Glutamatergic neuron (in vitro differentiated cells): ENCODE measurements at regions not wholly inside any gene's neighbourhood (a gene's known extent, or its start where the extent isn't known, plus 50 kb on each side); places are given as distances from the start of the nearest gene placed in this dataset.

Experiments used
- DNase-seq: peaks from one replicate; pipeline ENCODE4 v3.0.0; 2022
- H3K27ac Mint-ChIP-seq: one replicate; pipeline ENCODE4 v1.8.0; 2020; ENCODE audit warnings: mild to moderate bottlenecking, mixed read lengths, inconsistent platforms; ENCODE audit not compliant: unreplicated experiment
- H3K27me3 Mint-ChIP-seq: one replicate; pipeline ENCODE4 v1.8.0; 2020; ENCODE audit warnings: mild to moderate bottlenecking, moderate library complexity, mixed read lengths, inconsistent platforms; ENCODE audit not compliant: unreplicated experiment
- H3K36me3 Mint-ChIP-seq: one replicate; pipeline ENCODE4 v1.8.0; 2020; ENCODE audit warnings: mild to moderate bottlenecking, mixed read lengths, inconsistent platforms; ENCODE audit not compliant: unreplicated experiment
- H3K4me1 Mint-ChIP-seq: one replicate; pipeline ENCODE4 v1.8.0; 2020; ENCODE audit warnings: mild to moderate bottlenecking, low read depth, mixed read lengths, inconsistent platforms; ENCODE audit not compliant: unreplicated experiment
- H3K4me3 Mint-ChIP-seq: one replicate; pipeline ENCODE4 v1.8.0; 2020; ENCODE audit warnings: mild to moderate bottlenecking, mixed read lengths, inconsistent platforms; ENCODE audit not compliant: unreplicated experiment
- H3K9me3 Mint-ChIP-seq: one replicate; pipeline ENCODE4 v1.8.0; 2020; ENCODE audit warnings: mild to moderate bottlenecking, moderate library complexity, mixed read lengths, inconsistent platforms; ENCODE audit not compliant: unreplicated experiment
- TF ChIP-seq, protein P1 (sequence below): fragments of 200-600 bp; sonication (generic); IDR thresholded peaks from one replicate; pipeline ENCODE4 v1.5.0; 2021; ENCODE audit not compliant: partially characterized antibody, unreplicated experiment

GRCh38 chr15:59953392-59953883 is 50.7 kb upstream of the FOXB1 start:
- H3K27ac Mint-ChIP-seq, result no peak overlapping the region
- H3K9me3 Mint-ChIP-seq, result no peaks in the 10 kb centered on the region
- no peaks in the 10 kb centered on the region for H3K4me1 Mint-ChIP-seq
- TF ChIP-seq, protein P1, sequence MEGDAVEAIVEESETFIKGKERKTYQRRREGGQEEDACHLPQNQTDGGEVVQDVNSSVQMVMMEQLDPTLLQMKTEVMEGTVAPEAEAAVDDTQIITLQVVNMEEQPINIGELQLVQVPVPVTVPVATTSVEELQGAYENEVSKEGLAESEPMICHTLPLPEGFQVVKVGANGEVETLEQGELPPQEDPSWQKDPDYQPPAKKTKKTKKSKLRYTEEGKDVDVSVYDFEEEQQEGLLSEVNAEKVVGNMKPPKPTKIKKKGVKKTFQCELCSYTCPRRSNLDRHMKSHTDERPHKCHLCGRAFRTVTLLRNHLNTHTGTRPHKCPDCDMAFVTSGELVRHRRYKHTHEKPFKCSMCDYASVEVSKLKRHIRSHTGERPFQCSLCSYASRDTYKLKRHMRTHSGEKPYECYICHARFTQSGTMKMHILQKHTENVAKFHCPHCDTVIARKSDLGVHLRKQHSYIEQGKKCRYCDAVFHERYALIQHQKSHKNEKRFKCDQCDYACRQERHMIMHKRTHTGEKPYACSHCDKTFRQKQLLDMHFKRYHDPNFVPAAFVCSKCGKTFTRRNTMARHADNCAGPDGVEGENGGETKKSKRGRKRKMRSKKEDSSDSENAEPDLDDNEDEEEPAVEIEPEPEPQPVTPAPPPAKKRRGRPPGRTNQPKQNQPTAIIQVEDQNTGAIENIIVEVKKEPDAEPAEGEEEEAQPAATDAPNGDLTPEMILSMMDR, result no peak
- peaks cover 3% of the 10 kb centered on the region for H3K27me3 Mint-ChIP-seq
- no peak for DNase-seq
- peaks cover 3% of the 10 kb centered on the region for H3K36me3 Mint-ChIP-seq
- H3K4me3 Mint-ChIP-seq, result no peak overlapping the region

- H3K36me3 Mint-ChIP-seq, result no peaks in the 10 kb centered on the region
- no peaks in the 10 kb centered on the region for H3K4me1 Mint-ChIP-seq
- no peak overlapping the region for H3K4me3 Mint-ChIP-seq
- no peak for DNase-seq
- no peaks in the 10 kb centered on the region for H3K9me3 Mint-ChIP-seq
- H3K27me3 Mint-ChIP-seq, result peaks cover 3% of the 10 kb centered on the region
- TF ChIP-seq, protein P1, result no peak
- H3K27ac Mint-ChIP-seq, result no peak overlapping the region
Observed at GRCh38 chr15:59952960-59953359, 51.2 kb upstream of the FOXB1 start.

GRCh38 chr15:59950603-59951388 is 53.3 kb upstream of the FOXB1 start:
- Mint-ChIP-seq H3K4me1 (no peaks in the 10 kb centered on the region), H3K4me3 (no peak overlapping the region), H3K9me3 (no peaks in the 10 kb centered on the region), H3K27ac (no peak overlapping the region), H3K27me3 (peaks cover 3% of the 10 kb centered on the region), H3K36me3 (no peaks in the 10 kb centered on the region)
- TF ChIP-seq, protein P1, result no peak
- no peak for DNase-seq

DNA sequence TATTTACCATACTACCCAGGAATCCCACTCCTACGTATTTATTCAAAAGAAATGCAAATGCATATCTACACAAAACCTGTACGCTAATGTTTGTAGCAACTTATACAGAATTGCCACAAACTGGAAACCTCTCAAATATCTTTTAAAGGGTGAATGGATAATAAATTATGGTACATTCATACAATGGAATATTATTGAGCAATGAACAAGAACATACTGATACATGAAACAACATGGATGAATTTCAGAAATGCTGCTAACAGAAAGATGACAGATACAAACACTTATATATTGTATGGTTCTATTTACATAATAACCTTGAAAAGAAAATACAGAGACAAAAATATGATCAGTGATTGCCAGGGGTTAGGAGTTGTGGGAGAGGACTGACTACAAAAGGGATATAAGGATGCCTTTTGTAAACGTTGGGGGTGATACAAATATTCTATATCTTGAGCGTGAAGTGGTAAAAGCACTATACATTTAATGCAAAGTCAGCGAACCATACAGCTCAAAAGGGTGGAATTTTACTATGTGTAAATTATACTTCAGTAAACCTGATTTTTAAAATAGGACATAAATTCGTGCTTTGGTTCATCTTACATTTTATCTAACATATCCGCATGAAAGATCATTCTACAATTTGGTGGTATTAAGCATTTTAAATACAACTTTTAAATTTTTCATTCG is 55.0 kb upstream of the FOXB1 start:
- H3K36me3 Mint-ChIP-seq, result no peaks in the 10 kb centered on the region
- TF ChIP-seq, protein P1, result no peak
- H3K4me3 Mint-ChIP-seq, result no peak overlapping the region
- H3K4me1 Mint-ChIP-seq, result no peaks in the 10 kb centered on the region
- DNase-seq, result no peak
- H3K27ac Mint-ChIP-seq, result no peak overlapping the region
- H3K27me3 Mint-ChIP-seq, result peaks cover 3% of the 10 kb centered on the region
- no peaks in the 10 kb centered on the region for H3K9me3 Mint-ChIP-seq

DNA sequence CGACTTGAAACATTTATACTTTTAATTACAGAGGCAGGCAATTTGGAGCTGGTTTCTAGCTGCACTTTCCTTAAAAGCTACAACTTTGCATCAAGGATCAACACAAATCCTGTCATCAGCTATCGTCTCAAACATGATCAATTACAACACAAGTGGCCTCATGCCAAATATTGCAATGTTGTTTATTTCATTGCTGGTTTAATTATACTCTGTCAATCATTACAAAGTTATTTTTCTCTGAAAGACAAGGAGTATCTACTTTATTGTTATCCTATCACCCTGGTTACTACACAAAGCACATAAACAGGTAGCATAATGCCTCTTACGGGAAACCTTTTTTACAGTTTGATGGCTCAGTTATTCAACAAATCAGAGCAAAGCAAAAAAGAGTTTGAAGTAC is 58.0 kb upstream of the FOXB1 start:
- Mint-ChIP-seq H3K9me3 (no peaks in the 10 kb centered on the region), H3K27me3 (peaks cover 2% of the 10 kb centered on the region), H3K27ac (no peak overlapping the region), H3K4me3 (no peak overlapping the region), H3K4me1 (no peaks in the 10 kb centered on the region), H3K36me3 (no peaks in the 10 kb centered on the region)
- TF ChIP-seq, protein P1, result no peak
- no peak for DNase-seq
